IgD-negative memory B cell (primary cell): ENCODE measurements at regions not wholly inside any gene's neighbourhood (a gene's known extent, or its start where the extent isn't known, plus 50 kb on each side); places are given as distances from the start of the nearest gene placed in this dataset.
"Not testable (repeated sequence)": the region's sequence is repeated elsewhere in the genome, so short reads cannot be mapped to it uniquely, and the experiment has no call there.

Source experiments
- H3K27ac Mint-ChIP-seq, 3 donors: one replicate each; pipeline ENCODE4 v1.8.0; 2020 to 2022; ENCODE audit warnings: mild to moderate bottlenecking in 3 of 3, mixed read lengths in 3 of 3, moderate library complexity in 1 of 3
- H3K27me3 Mint-ChIP-seq: one replicate; pipeline ENCODE4 v1.8.0; 2021; ENCODE audit warnings: mixed read lengths
- H3K36me3 Mint-ChIP-seq: one replicate; pipeline ENCODE4 v1.8.0; 2020; ENCODE audit warnings: mild to moderate bottlenecking, mixed read lengths
- H3K4me1 Mint-ChIP-seq, 3 donors: one replicate each; pipeline ENCODE4 v1.8.0; 2020 to 2022; ENCODE audit warnings: mixed read lengths in 3 of 3, mild to moderate bottlenecking in 1 of 3
- H3K4me3 Mint-ChIP-seq, 4 donors: one replicate each; pipeline ENCODE4 v1.8.0; 2020 to 2022; ENCODE audit warnings: mild to moderate bottlenecking in 4 of 4, mixed read lengths in 4 of 4, moderate library complexity in 3 of 4
- H3K9me3 Mint-ChIP-seq, 3 donors: one replicate each; pipeline ENCODE4 v1.8.0; 2020 to 2021; ENCODE audit warnings: mixed read lengths in 3 of 3, mild to moderate bottlenecking in 1 of 3

- Mint-ChIP-seq H3K36me3 (no peaks in the 10 kb centered on the region), H3K4me1 (peaks cover 0 to 3% (median 2%) of the 10 kb centered on the region in 3 donors), H3K27ac (no peak overlapping the region), H3K9me3 (peaks cover 0 to 9% (median 6%) of the 10 kb centered on the region in 3 donors), H3K4me3 (no peak overlapping the region), H3K27me3 (peaks cover 9% of the 10 kb centered on the region)
Measured at GRCh38 chr11:44379141-44380008, 69.4 kb upstream of the ALX4 start.

- Mint-ChIP-seq H3K9me3 (peaks cover 0 to 9% (median 6%) of the 10 kb centered on the region in 3 donors), H3K4me3 (no peak overlapping the region), H3K27ac (no peak overlapping the region), H3K36me3 (no peaks in the 10 kb centered on the region), H3K27me3 (peaks cover 9% of the 10 kb centered on the region), H3K4me1 (peaks cover 0 to 3% (median 2%) of the 10 kb centered on the region in 3 donors)
Measured at GRCh38 chr11:44380009-44380313, 70.0 kb upstream of the ALX4 start.

GRCh38 chr11:44380820-44381219 lies 70.9 kb upstream of the ALX4 start:
- H3K4me3 Mint-ChIP-seq: no peak overlapping the region
- peaks cover 0 to 9% (median 6%) of the 10 kb centered on the region in 3 donors for H3K9me3 Mint-ChIP-seq
- H3K4me1 Mint-ChIP-seq: peaks cover 0 to 3% (median 2%) of the 10 kb centered on the region in 3 donors
- H3K36me3 Mint-ChIP-seq: no peaks in the 10 kb centered on the region
- peaks cover 8% of the 10 kb centered on the region for H3K27me3 Mint-ChIP-seq
- no peak overlapping the region for H3K27ac Mint-ChIP-seq

- H3K27ac Mint-ChIP-seq: no peak overlapping the region
Measured at GRCh38 chr11:44381261-44381660, 71.3 kb upstream of the ALX4 start.

GRCh38 chr11:44382118-44382517 lies 72.2 kb upstream of the ALX4 start:
- Mint-ChIP-seq H3K27me3 (peaks cover 7% of the 10 kb centered on the region), H3K27ac (no peak overlapping the region), H3K9me3 (peaks cover 0 to 9% (median 4%) of the 10 kb centered on the region in 3 donors), H3K4me3 (no peak overlapping the region), H3K36me3 (no peaks in the 10 kb centered on the region), H3K4me1 (no peaks in the 10 kb centered on the region)

More at GRCh38 chr11:44381261-44381660, 71.3 kb upstream of the ALX4 start:
- H3K9me3 Mint-ChIP-seq: peaks cover 0 to 9% (median 6%) of the 10 kb centered on the region in 3 donors
- H3K27me3 Mint-ChIP-seq: peaks cover 7% of the 10 kb centered on the region
- no peak overlapping the region for H3K4me3 Mint-ChIP-seq
- H3K36me3 Mint-ChIP-seq: no peaks in the 10 kb centered on the region
- peaks cover 0 to 1% (median 1%) of the 10 kb centered on the region in 3 donors for H3K4me1 Mint-ChIP-seq

- Mint-ChIP-seq H3K4me1 (no peaks in the 10 kb centered on the region), H3K27ac (no peak overlapping the region), H3K4me3 (no peak overlapping the region), H3K9me3 (peaks cover 0 to 4% (median 2%) of the 10 kb centered on the region in 3 donors), H3K27me3 (peaks cover 7% of the 10 kb centered on the region), H3K36me3 (no peaks in the 10 kb centered on the region)
Measured at GRCh38 chr11:44382656-44383240, 72.8 kb upstream of the ALX4 start.

GRCh38 chr11:44383246-44383645 lies 73.3 kb upstream of the ALX4 start:
- Mint-ChIP-seq H3K9me3 (no peaks in the 10 kb centered on the region), H3K27ac (no peak overlapping the region), H3K27me3 (peaks cover 7% of the 10 kb centered on the region)

GRCh38 chr11:44387415-44387814 lies 77.5 kb upstream of the ALX4 start:
- H3K27ac Mint-ChIP-seq: no peak overlapping the region
- no peaks in the 10 kb centered on the region for H3K36me3 Mint-ChIP-seq
- H3K9me3 Mint-ChIP-seq: peaks cover 3 to 7% (median 7%) of the 10 kb centered on the region in 3 donors
- peaks cover 0 to 11% (median 0%) of the 10 kb centered on the region in 3 donors for H3K4me1 Mint-ChIP-seq
- H3K4me3 Mint-ChIP-seq: no peak overlapping the region
- H3K27me3 Mint-ChIP-seq: peaks cover 11% of the 10 kb centered on the region

More at GRCh38 chr11:44383246-44383645, 73.3 kb upstream of the ALX4 start:
- H3K4me1 Mint-ChIP-seq: no peaks in the 10 kb centered on the region
- H3K36me3 Mint-ChIP-seq: no peaks in the 10 kb centered on the region
- H3K4me3 Mint-ChIP-seq: no peak overlapping the region

- Mint-ChIP-seq H3K27ac (no peak overlapping the region), H3K4me1 (peaks cover 0 to 11% (median 0%) of the 10 kb centered on the region in 3 donors), H3K9me3 (peaks cover 3 to 7% (median 7%) of the 10 kb centered on the region in 3 donors), H3K4me3 (no peak overlapping the region), H3K36me3 (no peaks in the 10 kb centered on the region), H3K27me3 (peaks cover 9% of the 10 kb centered on the region)
Measured at GRCh38 chr11:44387825-44388224, 77.9 kb upstream of the ALX4 start.

GRCh38 chr11:44388828-44389657 lies 79.1 kb upstream of the ALX4 start:
- Mint-ChIP-seq H3K4me3 (no peak overlapping the region), H3K4me1 (peaks cover 0 to 11% (median 0%) of the 10 kb centered on the region in 3 donors)

GRCh38 chr11:44389963-44390605 lies 80.1 kb upstream of the ALX4 start:
- Mint-ChIP-seq H3K27me3 (peaks cover 13% of the 10 kb centered on the region), H3K4me1 (peaks cover 0 to 11% (median 0%) of the 10 kb centered on the region in 3 donors), H3K36me3 (no peaks in the 10 kb centered on the region), H3K27ac (no peak overlapping the region), H3K9me3 (peaks cover 7 to 12% (median 8%) of the 10 kb centered on the region in 3 donors), H3K4me3 (no peak overlapping the region)

More at GRCh38 chr11:44388828-44389657, 79.1 kb upstream of the ALX4 start:
- no peak overlapping the region for H3K27ac Mint-ChIP-seq
- peaks cover 3 to 7% (median 7%) of the 10 kb centered on the region in 3 donors for H3K9me3 Mint-ChIP-seq
- no peaks in the 10 kb centered on the region for H3K36me3 Mint-ChIP-seq
- peaks cover 11% of the 10 kb centered on the region for H3K27me3 Mint-ChIP-seq

GRCh38 chr11:44391004-44391403 lies 81.1 kb upstream of the ALX4 start:
- peaks cover 7 to 12% (median 8%) of the 10 kb centered on the region in 3 donors for H3K9me3 Mint-ChIP-seq
- H3K4me3 Mint-ChIP-seq: peak overlapping the region in 1 of 4 donors; percentile 18
- peaks cover 0 to 11% (median 0%) of the 10 kb centered on the region in 3 donors for H3K4me1 Mint-ChIP-seq
- H3K36me3 Mint-ChIP-seq, H3K27ac Mint-ChIP-seq: not testable (repeated sequence)
- peaks cover 16% of the 10 kb centered on the region for H3K27me3 Mint-ChIP-seq

GRCh38 chr11:44396746-44397145 lies 86.8 kb upstream of the ALX4 start:
- H3K36me3 Mint-ChIP-seq, H3K9me3 Mint-ChIP-seq, H3K4me1 Mint-ChIP-seq, H3K27ac Mint-ChIP-seq, H3K4me3 Mint-ChIP-seq: not testable (repeated sequence)
- peaks cover 19% of the 10 kb centered on the region for H3K27me3 Mint-ChIP-seq

- no peak overlapping the region for H3K4me3 Mint-ChIP-seq
- peaks cover 0 to 3% (median 0%) of the 10 kb centered on the region in 3 donors for H3K4me1 Mint-ChIP-seq
- H3K36me3 Mint-ChIP-seq: no peaks in the 10 kb centered on the region
- peaks cover 19% of the 10 kb centered on the region for H3K27me3 Mint-ChIP-seq
- H3K9me3 Mint-ChIP-seq: peaks cover 1 to 5% (median 5%) of the 10 kb centered on the region in 3 donors
- H3K27ac Mint-ChIP-seq: no peak overlapping the region
Measured at GRCh38 chr11:44397586-44398178, 87.7 kb upstream of the ALX4 start.
